MM.1S (cell line): ENCODE measurements at regions not wholly inside any gene's neighbourhood (a gene's known extent, or its start where the extent isn't known, plus 50 kb on each side); places are given as distances from the start of the nearest gene placed in this dataset.

Experiments used
- CTCF ChIP-seq: fragments of 300-600 bp; sonication (generic); IDR thresholded peaks from 2 replicates; pipeline ENCODE4 v1.5.1; 2016; ENCODE audit warnings: antibody characterized with exemption, low read length, mixed read lengths
- EZH2 ChIP-seq: fragments of 300-600 bp; sonication (generic); optimal IDR thresholded peaks from 2 replicates; pipeline ENCODE3; 2017; ENCODE audit warnings: low read depth, mild to moderate bottlenecking, antibody characterized with exemption, low read length, mixed read lengths
- EZH2phosphoT487 ChIP-seq: fragments of 300-600 bp; sonication (generic); IDR thresholded peaks from 2 replicates; pipeline ENCODE4 v1.6.1; 2018; ENCODE audit warnings: antibody characterized with exemption, low read length

- no peak for TF ChIP-seq CTCF
- TF ChIP-seq EZH2, result no peak
- no peak for TF ChIP-seq EZH2phosphoT487
Observed at GRCh38 chr5:107063511-107063910, 607.2 kb downstream of the EFNA5 start.
